ENCODE measurements at regions not wholly inside any gene's neighbourhood (a gene's known extent, or its start where the extent isn't known, plus 50 kb on each side); places are given as distances from the start of the nearest gene placed in this dataset.

DNA sequence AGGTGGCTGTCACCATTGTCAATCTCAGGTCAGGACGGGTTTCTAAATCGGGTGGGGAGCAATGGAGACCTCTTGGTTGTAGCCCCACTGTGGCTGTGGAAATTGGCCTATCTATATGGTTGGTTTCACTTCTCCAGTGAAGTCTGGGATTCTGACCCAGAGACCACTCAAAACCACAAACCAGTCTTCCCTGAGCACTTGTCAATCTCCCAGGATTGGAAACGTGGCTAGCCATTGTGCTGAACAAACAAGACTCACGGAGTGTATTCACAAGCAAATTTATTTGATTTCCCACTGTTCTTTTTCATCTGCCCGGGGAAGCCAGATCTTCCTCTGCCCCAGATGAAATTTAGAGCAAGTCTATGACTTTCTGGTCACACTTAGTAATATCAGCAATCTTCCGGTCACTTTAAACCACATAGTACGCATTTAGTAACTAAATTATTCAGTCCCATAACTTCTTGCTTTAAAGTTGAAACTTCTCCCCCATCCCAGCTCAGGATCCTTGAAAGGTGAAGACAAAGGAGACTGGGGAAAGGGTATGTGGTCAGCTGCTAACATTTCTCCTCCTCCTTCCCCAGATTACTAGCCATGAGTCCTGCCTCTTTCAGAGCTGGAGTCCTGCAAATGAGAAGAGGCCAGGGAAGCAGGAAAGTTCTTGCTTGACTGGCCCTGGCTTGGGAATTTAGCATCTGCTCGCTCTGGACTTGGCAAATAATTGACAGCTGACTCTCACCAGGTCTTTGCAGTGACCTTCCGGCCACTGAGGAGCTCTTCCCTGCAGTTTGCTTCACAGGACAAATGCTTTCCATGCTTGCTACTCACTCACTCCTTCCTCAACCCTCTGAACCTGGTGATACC lies 123.2 kb upstream of the MAX start:
- no peak for DNase-seq

GRCh38 chr14:65226824-65227604 lies 124.7 kb upstream of the MAX start:
- no peak for DNase-seq

- DNase-seq: no peak
Observed at GRCh38 chr14:65228436-65228835, 126.1 kb upstream of the MAX start.

GRCh38 chr14:65228956-65229747 lies 126.8 kb upstream of the MAX start:
- DNase-seq: no peak

DNA sequence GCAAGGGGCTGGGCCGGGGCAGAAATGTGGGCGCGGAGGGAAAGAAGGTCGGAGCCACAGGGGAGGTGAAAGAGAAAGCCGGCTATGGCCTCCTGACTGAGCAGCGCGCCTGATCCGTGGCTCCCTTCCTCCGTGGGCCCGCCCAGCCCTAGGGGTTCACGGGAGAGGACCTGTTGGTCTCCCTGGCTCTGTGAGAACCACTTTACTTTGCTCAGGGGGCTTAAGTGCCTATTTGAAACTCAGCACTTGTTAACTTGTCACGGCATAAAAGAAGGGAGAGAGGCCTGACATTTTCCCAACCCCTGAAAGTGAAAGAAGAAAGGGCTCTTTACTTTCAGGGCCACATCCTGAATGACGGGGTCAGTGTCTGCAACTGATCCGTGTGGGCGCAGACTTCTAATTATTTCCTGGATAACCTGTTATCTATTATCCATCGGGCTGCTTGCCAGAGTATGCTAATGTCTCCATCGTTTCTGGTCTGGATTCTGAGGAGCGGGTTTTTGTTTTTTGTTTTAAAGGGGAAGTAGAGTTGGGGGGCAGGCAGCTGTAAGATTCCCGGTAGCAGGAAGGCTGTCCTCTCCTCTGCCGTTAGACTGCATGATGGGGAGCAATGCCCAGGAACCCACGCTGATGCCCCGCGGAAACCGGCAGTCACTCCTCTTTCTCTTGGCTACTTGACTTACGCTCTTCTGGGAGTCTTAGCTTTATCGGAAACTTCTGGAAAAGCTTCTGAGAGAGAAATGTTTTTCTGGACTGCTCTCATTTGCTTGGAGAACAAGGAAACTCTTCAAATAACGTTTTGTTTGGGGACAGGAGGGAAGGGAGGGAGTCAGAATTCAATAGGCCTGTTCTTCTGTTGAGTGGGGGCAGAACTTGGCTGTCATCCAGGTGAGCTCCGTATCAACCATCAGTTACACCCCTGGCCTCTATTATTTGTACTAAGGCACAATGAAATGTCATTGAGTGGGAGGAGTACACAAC lies 127.7 kb upstream of the MAX start:
- peak; percentile 29 for DNase-seq

DNA sequence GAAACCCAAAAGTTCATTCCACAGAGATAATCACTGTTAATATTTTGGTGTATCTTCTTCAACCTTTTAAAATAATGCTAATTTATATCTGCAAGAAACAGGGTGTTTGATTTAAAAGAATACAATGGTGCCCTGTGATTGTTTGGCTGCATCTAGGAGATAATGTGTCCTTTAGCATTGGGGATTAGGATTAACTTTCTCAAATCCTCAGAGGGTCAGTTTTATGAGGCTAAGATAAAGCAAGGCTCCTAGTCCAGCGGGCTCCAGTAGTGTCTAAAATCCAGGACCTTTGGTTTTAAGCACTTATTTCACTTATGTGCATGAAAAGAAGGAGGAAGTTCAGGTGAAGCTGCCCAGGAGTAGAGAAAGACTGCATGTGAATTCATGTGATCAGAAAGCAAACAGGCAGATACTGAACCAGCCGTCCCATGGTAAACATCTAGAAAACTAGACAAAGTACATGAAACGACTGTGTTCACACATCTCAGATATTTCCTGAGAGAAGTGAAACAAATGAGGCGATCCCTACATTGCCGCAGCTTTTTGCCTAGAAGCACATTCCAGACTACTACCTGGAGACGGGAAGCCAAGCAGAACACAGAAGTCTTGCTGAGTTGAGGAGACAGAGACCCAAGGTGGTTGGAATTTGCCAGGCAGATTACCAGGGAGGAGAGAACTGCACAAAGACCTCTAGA lies 129.1 kb upstream of the MAX start:
- no peak for DNase-seq

GRCh38 chr14:65234752-65235361 lies 132.5 kb upstream of the MAX start:
- no peak for DNase-seq

- DNase-seq: no peak
Observed at GRCh38 chr14:65237023-65237814, 134.9 kb upstream of the MAX start.

DNA sequence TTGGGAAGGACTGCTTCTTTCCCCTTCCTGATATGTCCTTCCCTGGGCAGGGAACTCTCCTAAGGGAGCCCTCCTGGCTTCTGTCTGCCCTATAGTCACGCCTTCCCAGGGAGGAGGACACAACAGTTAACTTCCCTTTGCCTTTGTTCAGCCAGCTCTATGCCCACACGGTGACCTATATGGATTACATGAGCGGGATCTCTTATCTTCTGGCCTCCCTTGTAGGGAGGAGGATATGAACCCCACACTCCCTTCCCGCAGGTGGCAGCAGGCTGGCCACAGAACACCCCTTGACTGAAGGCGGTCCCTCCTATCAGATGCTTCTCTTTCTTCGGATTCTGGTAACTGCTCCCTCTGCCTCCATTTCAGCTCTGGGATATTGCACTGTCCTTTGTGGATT lies 135.6 kb upstream of the MAX start:
- DNase-seq: no peak

DNA sequence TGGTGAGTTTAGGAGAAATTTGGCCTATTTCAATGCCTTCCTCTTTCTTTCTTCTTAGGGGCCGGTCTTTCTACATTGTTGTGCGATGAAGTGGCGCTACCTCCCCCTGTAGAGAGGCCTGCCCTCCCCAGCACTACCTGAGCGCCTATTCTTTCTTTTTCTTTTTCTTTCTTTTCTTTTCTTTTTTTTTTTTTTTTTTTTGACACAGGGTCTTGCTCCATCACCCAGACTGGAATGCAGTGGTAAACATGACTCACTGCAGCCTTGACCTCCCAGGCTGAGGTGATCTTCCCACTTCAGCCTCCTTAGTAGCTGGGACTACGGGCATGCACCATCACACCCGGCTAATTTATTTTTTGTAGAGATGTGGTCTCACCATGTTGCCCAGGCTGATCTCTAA lies 136.1 kb upstream of the MAX start:
- no peak for DNase-seq

- no peak for DNase-seq
Observed at GRCh38 chr14:65239143-65239937, 137.0 kb upstream of the MAX start.

DNA sequence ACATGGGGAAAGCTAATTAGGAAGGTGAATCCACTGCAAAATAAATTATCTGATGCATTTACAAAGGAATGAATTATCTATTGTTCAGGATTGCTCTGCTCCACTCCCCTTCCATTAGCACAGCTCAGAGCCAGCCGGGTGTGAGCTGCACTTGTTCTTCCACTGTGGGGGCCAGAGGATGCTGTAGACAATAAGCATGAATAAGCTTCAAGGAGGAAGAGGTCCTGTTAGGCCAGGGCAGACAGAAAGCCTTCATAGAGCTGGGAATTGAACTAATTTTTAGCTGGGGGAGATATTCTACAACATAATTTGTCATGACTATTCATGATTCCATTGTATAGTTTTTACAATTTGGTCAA lies 137.6 kb upstream of the MAX start:
- no peak for DNase-seq

DNA sequence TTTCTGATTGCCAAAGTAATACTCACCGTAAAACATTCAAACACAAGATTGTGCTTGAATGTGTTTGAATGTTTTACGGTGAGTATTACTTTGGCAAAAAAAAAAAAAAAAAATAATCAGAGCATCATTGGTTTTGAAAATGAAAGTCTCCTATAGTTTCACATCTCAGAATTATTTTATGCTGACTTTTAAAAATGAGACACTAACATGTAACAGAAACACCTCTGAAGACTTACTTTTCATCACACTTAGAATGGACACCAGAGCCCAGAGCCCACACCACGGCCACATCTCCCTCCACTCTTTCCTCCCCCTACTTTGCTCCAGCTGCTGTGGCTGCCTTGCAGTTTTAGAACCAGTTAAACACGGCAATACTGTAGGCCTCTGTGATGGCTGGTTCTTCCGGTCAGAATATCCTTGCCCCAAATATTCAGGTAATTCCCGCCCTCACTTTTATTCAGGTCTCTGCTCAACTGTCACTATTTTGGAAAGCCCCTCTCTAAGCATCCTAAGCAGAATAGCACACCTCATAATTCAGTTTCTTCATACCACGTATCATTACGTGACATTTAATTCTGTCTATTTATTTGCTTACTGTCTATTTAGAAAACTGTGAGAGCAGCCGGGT lies 138.9 kb upstream of the MAX start:
- DNase-seq: no peak

GRCh38 chr14:65242732-65243134 lies 140.4 kb upstream of the MAX start:
- DNase-seq: no peak

GRCh38 chr14:65243766-65244442 lies 141.6 kb upstream of the MAX start:
- no peak for DNase-seq

GRCh38 chr14:65249471-65250161 lies 147.3 kb upstream of the MAX start:
- no peak for DNase-seq

DNA sequence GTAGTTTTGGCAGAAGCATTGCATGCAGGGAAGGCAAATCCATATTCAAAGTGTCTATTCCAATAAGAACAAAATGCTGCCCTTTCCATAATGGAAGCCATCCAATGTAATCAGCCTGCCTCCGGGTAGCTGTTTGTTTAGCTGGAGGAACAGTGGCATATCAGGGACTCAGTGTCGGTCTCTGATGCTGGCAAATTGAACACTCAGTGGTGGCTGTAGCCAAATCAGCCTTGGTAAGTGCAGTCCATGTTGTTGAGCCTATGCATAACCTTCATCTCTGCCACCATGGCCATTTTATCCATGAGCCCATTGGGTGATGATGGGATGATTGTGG lies 147.8 kb upstream of the MAX start:
- DNase-seq: no peak

- DNase-seq: no peak
Observed at GRCh38 chr14:65251213-65251612, 148.9 kb upstream of the MAX start.

Data from NCI-H2171 (cell line).